GM10266 (cell line): ENCODE measurements at regions not wholly inside any gene's neighbourhood (a gene's known extent, or its start where the extent isn't known, plus 50 kb on each side); places are given as distances from the start of the nearest gene placed in this dataset.

Experiments used
- DNase-seq: peaks from one replicate; pipeline ENCODE4 v3.0.0; 2012; ENCODE audit errors: extremely low spot score
- TF ChIP-seq, protein P1 (sequence below): IDR thresholded peaks from 2 replicates; pipeline ENCODE4 v1.5.1; 2012; ENCODE audit warnings: mild to moderate bottlenecking, low read depth; ENCODE audit not compliant: control insufficient read depth, insufficient read depth; ENCODE audit errors: missing control alignments

DNA sequence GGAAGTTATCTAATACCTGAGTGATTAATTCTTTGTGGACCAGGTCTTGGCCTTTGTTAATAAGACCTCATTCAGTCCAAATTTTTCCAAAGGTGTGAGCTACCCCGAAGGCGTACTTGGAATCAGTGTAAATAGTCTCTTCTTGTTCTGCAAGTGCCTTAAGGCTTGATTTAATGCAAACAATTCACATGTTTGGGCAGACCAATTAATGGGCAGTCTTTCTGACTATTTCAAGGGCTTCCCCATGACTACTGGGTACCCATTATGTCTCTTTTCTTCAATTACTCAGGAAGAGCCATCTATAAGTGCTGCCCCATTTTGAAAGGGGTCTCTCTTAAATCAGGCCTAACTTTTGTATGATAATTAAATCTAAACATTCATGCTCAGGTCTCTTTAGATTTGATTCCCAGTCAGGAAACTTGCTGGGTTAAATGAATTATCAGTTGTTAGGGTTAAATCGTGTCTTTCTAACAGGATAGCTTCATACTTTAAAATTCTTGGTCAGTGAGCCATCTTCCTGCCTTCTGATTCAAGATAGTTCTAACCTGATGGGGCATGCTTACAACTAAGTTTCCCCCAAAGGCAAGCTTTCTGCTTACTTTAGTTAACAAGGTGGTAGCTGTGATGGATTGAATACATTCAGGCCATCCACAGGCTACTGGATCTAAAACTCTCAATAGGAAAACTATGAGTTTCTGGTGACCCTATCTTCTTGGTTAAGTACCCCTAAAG lies 179.6 kb downstream of the CCNG2 start:
- DNase-seq = no peak
- TF ChIP-seq, protein P1, sequence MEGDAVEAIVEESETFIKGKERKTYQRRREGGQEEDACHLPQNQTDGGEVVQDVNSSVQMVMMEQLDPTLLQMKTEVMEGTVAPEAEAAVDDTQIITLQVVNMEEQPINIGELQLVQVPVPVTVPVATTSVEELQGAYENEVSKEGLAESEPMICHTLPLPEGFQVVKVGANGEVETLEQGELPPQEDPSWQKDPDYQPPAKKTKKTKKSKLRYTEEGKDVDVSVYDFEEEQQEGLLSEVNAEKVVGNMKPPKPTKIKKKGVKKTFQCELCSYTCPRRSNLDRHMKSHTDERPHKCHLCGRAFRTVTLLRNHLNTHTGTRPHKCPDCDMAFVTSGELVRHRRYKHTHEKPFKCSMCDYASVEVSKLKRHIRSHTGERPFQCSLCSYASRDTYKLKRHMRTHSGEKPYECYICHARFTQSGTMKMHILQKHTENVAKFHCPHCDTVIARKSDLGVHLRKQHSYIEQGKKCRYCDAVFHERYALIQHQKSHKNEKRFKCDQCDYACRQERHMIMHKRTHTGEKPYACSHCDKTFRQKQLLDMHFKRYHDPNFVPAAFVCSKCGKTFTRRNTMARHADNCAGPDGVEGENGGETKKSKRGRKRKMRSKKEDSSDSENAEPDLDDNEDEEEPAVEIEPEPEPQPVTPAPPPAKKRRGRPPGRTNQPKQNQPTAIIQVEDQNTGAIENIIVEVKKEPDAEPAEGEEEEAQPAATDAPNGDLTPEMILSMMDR = no peak

DNA sequence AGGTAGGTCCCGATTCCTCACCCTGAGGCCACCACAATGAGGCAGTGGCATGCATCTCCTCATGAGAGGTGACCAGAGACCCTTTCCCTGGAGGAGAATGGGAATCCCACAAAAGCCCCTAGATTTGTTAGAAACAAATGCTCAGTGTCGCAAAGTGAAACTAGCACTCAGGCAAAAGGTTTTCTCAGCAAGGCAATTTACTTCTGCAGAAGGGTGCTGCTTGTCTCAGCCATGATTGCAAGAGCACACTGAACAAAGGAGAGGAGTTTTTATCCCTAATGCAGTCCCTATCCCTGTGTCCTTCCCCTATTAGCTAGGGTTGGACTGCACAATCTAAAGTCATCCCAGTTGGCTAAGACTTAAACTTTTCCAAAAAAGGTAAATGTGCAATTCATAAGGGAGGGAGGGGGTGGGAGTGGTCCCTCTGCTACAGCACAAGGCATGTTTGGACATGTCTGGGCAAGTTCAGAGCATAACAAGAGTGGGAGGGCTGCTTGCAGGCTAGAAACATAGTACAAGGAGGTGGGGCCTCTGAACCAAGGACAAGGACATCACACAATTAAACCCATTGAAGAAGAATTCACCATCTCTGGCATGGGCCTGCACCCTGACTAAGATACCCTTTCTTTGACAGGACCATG lies 185.3 kb downstream of the CCNG2 start:
- DNase-seq = no peak
- TF ChIP-seq, protein P1 = no peak

DNA sequence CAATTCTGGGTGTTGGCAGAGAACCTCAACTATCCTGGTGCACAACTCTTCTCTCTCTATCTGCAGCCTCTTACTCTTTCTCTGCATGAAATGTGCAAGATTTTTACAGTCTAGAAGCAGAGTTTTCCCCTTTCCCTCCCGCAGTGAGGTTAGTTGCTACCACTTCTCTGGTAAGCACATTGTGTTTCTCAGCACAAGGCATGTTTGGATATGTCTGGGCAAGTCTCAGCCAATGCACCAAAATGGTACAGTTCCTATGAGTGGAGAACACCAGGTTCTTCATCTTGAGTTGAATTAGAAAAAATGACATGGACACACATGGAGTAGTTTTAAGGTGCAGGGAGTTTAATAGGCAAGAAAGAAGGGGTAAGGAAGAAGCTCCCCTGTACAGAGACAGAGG lies 187.0 kb downstream of the CCNG2 start:
- no peak for DNase-seq
- TF ChIP-seq, protein P1 = no peak

DNA sequence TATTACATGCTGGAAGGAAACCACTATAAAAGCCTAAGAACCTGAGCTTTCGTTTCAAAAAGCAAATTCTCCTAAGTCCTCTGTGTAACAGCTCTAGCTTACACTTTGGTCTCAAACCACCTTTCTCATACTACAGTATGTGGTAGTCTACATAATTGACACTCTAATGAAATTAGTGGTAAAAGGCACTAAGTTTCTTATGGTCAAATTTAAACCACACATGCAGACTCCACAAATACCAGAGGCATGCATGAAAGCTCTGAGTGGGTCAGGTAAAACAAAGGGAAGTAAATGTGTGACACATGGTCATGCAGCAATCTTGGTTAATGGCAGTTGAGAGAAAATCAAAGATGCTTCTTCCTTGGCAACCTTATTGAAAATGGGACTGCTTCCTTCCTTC lies 187.8 kb downstream of the CCNG2 start:
- TF ChIP-seq, protein P1 = no peak
- no peak for DNase-seq

DNA sequence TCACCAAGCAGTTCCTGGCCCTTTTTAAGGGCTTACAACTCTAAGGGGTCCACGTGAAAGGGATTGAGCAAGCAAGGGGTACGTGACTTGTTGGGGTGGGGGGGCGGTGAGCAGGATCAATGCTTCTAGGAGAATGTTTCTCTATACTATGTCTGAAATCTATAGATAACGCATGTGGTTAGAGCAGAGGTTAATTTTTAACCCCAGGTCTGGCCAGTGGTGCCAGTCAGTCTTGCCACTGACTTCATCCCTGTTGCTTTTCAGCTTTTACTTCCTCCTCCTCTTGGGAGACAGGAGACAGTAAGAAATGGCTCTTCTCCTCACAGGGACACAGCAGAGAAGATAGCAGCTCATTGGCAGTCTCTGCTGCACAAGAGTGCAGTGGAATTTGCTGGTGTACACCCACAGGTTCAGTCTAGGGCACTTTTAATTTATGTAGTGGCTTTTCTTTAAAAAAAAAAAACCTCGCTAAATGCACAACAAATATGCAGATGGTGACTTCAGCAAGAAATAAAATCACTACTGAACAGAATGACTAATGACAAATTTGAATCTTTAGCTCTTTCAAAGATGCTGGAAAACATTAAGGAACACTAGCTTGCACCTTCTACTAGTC lies 190.5 kb downstream of the CCNG2 start:
- TF ChIP-seq, protein P1 = no peak
- no peak for DNase-seq

DNA sequence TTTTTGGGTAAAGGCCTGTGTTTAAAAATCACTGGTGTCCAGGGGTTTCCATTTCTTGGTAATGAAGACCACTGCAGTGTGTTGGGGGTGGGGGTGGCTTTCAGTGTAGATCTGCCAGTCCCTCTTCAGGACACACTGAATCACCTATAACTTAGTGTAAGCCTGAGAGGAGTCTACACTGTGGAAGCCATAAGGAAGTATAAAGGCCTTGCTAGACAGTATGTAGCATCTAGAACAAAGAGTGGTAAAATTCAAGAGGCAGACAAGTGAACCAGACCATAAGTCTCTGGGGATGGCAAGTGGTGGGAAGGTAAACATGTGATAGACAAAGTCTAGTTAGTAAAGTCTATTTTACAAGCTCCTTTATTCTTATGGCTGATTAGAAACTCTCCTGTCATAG lies 191.8 kb downstream of the CCNG2 start:
- TF ChIP-seq, protein P1 = no peak
- no peak for DNase-seq

DNA sequence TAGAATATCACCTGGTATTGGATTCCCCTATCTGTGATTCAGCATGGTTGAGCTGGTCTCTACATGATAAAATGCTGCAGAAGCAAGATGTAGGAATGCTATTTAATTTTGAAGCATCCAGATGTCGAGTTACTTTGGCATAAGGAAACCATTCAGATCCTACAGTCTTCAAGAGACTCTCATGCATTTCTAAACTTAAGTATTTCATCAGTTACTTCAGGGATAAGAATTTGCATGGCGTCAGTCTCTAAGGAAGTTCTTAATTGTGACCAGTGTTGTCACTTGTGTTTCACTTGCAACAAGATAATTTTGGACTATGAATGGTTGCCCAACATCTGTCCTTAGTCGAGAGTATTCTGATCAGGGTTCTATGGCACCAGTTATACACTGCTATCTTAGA lies 192.4 kb downstream of the CCNG2 start:
- TF ChIP-seq, protein P1 = no peak
- no peak for DNase-seq
